OCI-LY3 (cell line): ENCODE measurements at regions not wholly inside any gene's neighbourhood (a gene's known extent, or its start where the extent isn't known, plus 50 kb on each side); places are given as distances from the start of the nearest gene placed in this dataset.

Source experiments
- EZH2phosphoT487 ChIP-seq: fragments of 200-600 bp; shearing (Covaris generic); IDR thresholded peaks from 2 replicates; pipeline ENCODE4 v1.6.1; 2018; ENCODE audit warnings: antibody characterized with exemption, mixed run types, low read depth
- TF ChIP-seq, protein P1 (sequence below): fragments of 200-600, 300-600 bp; sonication (generic); IDR thresholded peaks from 2 replicates; pipeline ENCODE4 v1.5.1; 2014; ENCODE audit warnings: antibody characterized with exemption, low read length, low read depth

GRCh38 chr3:67201026-67201425 is 202.9 kb downstream of the KBTBD8 start:
- TF ChIP-seq, protein P1, sequence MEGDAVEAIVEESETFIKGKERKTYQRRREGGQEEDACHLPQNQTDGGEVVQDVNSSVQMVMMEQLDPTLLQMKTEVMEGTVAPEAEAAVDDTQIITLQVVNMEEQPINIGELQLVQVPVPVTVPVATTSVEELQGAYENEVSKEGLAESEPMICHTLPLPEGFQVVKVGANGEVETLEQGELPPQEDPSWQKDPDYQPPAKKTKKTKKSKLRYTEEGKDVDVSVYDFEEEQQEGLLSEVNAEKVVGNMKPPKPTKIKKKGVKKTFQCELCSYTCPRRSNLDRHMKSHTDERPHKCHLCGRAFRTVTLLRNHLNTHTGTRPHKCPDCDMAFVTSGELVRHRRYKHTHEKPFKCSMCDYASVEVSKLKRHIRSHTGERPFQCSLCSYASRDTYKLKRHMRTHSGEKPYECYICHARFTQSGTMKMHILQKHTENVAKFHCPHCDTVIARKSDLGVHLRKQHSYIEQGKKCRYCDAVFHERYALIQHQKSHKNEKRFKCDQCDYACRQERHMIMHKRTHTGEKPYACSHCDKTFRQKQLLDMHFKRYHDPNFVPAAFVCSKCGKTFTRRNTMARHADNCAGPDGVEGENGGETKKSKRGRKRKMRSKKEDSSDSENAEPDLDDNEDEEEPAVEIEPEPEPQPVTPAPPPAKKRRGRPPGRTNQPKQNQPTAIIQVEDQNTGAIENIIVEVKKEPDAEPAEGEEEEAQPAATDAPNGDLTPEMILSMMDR, result no peak
- no peak for TF ChIP-seq EZH2phosphoT487
